SK-N-SH treated with all-trans-retinoic acid at 6 μM for 48 hours (cell line): ENCODE measurements at regions not wholly inside any gene's neighbourhood (a gene's known extent, or its start where the extent isn't known, plus 50 kb on each side); places are given as distances from the start of the nearest gene placed in this dataset.

Experiments used
- ATAC-seq: fragments of 200-7000 bp; cut with Tn5 transposase; 3 replicates; pipeline ENCODE4 v1.9.1; 2020; ENCODE audit warnings: mild to moderate bottlenecking, moderate library complexity
- BACH2 ChIP-seq: fragments of 250-450 bp; sonication (Bioruptor Pico); IDR thresholded peaks from 2 replicates; pipeline ENCODE4 v1.9.0; 2021; ENCODE audit warnings: mild to moderate bottlenecking, borderline replicate concordance
- CSDC2 ChIP-seq: fragments of 250-450 bp; sonication (Bioruptor Pico); IDR thresholded peaks from 2 replicates; pipeline ENCODE4 v1.5.0; 2020; ENCODE audit warnings: mild to moderate bottlenecking, moderate library complexity
- ISL1 ChIP-seq: fragments of 250-450 bp; sonication (Bioruptor Pico); IDR thresholded peaks from 2 replicates; pipeline ENCODE4 v2.1.2; 2022; ENCODE audit warnings: mild to moderate bottlenecking, moderate library complexity
- OSR1 ChIP-seq: fragments of 250-450 bp; sonication (Bioruptor Pico); IDR thresholded peaks from 2 replicates; pipeline ENCODE4 v1.8.0; 2022; ENCODE audit warnings: moderate library complexity, mild to moderate bottlenecking, inconsistent platforms
- RARB ChIP-seq: fragments of 250-450 bp; sonication (Bioruptor Pico); IDR thresholded peaks from 2 replicates; pipeline ENCODE4 v1.8.0; 2021; ENCODE audit warnings: mild to moderate bottlenecking, moderate library complexity
- TCF4 ChIP-seq: fragments of 250-450 bp; sonication (Bioruptor Pico); IDR thresholded peaks from 2 replicates; pipeline ENCODE4 v1.8.0; 2021; ENCODE audit warnings: mild to moderate bottlenecking, moderate library complexity, borderline replicate concordance
- TOX ChIP-seq: fragments of 250-450 bp; sonication (Bioruptor Pico); IDR thresholded peaks from 2 replicates; pipeline ENCODE4 v1.8.0; 2021; ENCODE audit warnings: mild to moderate bottlenecking, moderate library complexity, borderline replicate concordance
- ZC3H10 ChIP-seq: fragments of 250-450 bp; sonication (Bioruptor Pico); IDR thresholded peaks from 2 replicates; pipeline ENCODE4 v1.5.1; 2021; ENCODE audit warnings: mild to moderate bottlenecking, moderate library complexity
- ZFP3 ChIP-seq: fragments of 250-450 bp; sonication (Bioruptor Pico); IDR thresholded peaks from 2 replicates; pipeline ENCODE4 v1.5.0; 2020; ENCODE audit warnings: mild to moderate bottlenecking, moderate library complexity
- ZFP30 ChIP-seq: fragments of 450-650 bp; formaldehyde crosslinking; IDR thresholded peaks from 2 replicates; pipeline ENCODE4 v1.5.0; 2022; ENCODE audit warnings: mild to moderate bottlenecking, moderate library complexity
- ZNF565 ChIP-seq: fragments of 450-650 bp; formaldehyde crosslinking; conservative IDR thresholded peaks from 2 replicates; pipeline ENCODE4 v1.5.0; 2020; ENCODE audit warnings: low read depth, mild to moderate bottlenecking, moderate library complexity
- TF ChIP-seq, protein P1 (sequence below): fragments of 250-450 bp; sonication (Bioruptor Pico); IDR thresholded peaks from 2 replicates; pipeline ENCODE4 v1.8.0; 2020; ENCODE audit warnings: mild to moderate bottlenecking, moderate library complexity, borderline replicate concordance
- TF ChIP-seq, protein P2 (sequence below): fragments of 250-450 bp; sonication (Bioruptor Pico); IDR thresholded peaks from 2 replicates; pipeline ENCODE4 v1.5.0; 2020; ENCODE audit warnings: mild to moderate bottlenecking, moderate library complexity
- TF ChIP-seq, protein P3 (sequence below): fragments of 250-450 bp; sonication (Bioruptor Pico); IDR thresholded peaks from 2 replicates; pipeline ENCODE4 v1.5.1; 2020; ENCODE audit warnings: low read depth, mild to moderate bottlenecking, moderate library complexity
- TF ChIP-seq, protein P4 (sequence below): fragments of 250-450 bp; sonication (Bioruptor Pico); IDR thresholded peaks from 2 replicates; pipeline ENCODE4 v1.5.1; 2021; ENCODE audit warnings: mild to moderate bottlenecking, moderate library complexity

DNA sequence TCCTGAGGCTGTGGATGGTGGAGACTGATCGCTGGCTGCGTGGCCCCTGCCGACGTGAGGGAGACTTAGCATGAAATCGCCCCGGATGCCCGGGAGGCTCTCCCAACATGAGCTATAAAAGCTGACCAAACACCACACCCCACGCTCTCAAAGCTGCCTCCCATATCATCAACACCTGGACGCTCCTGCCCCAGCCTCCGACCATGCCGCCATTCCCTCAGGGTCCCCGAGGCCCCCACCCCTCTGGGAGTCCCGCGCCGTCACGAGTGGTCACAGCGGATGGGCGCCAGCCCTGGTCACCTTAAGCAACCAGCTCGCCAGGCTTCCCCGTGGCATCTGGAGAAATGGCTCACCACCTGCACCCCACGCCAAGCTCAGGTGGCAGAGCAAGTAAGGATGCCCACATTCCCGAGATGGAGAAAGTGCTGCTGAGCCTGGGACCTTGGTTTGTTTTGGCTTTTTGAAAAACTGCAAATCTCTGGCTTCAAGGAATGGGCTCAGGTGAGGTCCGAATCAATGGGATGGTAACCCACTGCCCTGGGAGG lies 196.0 kb downstream of the MED10 start:
- ATAC-seq = no peak

DNA sequence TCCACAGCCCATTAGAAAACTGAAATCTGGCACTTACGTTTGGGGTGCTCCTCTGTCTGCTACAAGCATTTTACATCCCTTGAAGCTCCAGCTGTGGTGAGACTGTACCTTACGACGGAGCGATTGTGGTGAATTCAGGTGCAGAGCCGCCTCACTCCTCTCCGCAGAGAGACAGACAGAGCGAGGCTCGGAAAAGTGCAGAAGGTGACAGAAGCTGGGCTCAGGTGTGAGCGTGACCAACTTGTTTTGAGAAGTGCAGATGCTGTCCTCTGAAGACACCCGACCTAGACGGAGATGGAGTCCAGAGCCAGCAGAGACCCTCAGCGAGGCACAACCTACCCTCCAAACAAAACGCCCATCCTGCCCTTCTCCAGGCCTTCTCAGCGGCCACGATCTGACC lies 196.5 kb downstream of the MED10 start:
- TF ChIP-seq ISL1 (CRISPR knock-in tag) (no peak), ZNF565 (CRISPR knock-in tag) (no peak), ZFP3 (CRISPR knock-in tag) (no peak), ZC3H10 (no peak)
- TF ChIP-seq, all 23 proteins: peak for 0
- ATAC-seq = no peak

More for the DNA sequence above, 196.0 kb downstream of the MED10 start:
- TF ChIP-seq, protein P1, sequence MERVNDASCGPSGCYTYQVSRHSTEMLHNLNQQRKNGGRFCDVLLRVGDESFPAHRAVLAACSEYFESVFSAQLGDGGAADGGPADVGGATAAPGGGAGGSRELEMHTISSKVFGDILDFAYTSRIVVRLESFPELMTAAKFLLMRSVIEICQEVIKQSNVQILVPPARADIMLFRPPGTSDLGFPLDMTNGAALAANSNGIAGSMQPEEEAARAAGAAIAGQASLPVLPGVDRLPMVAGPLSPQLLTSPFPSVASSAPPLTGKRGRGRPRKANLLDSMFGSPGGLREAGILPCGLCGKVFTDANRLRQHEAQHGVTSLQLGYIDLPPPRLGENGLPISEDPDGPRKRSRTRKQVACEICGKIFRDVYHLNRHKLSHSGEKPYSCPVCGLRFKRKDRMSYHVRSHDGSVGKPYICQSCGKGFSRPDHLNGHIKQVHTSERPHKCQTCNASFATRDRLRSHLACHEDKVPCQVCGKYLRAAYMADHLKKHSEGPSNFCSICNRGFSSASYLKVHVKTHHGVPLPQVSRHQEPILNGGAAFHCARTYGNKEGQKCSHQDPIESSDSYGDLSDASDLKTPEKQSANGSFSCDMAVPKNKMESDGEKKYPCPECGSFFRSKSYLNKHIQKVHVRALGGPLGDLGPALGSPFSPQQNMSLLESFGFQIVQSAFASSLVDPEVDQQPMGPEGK (CRISPR knock-in tag) = no peak
- TF ChIP-seq ZFP3 (CRISPR knock-in tag) = no peak
- no peak for TF ChIP-seq OSR1 (CRISPR knock-in tag)
- TF ChIP-seq ZFP30 (CRISPR knock-in tag) = no peak
- TF ChIP-seq CSDC2 (CRISPR knock-in tag) = no peak
- TF ChIP-seq, protein P2, sequence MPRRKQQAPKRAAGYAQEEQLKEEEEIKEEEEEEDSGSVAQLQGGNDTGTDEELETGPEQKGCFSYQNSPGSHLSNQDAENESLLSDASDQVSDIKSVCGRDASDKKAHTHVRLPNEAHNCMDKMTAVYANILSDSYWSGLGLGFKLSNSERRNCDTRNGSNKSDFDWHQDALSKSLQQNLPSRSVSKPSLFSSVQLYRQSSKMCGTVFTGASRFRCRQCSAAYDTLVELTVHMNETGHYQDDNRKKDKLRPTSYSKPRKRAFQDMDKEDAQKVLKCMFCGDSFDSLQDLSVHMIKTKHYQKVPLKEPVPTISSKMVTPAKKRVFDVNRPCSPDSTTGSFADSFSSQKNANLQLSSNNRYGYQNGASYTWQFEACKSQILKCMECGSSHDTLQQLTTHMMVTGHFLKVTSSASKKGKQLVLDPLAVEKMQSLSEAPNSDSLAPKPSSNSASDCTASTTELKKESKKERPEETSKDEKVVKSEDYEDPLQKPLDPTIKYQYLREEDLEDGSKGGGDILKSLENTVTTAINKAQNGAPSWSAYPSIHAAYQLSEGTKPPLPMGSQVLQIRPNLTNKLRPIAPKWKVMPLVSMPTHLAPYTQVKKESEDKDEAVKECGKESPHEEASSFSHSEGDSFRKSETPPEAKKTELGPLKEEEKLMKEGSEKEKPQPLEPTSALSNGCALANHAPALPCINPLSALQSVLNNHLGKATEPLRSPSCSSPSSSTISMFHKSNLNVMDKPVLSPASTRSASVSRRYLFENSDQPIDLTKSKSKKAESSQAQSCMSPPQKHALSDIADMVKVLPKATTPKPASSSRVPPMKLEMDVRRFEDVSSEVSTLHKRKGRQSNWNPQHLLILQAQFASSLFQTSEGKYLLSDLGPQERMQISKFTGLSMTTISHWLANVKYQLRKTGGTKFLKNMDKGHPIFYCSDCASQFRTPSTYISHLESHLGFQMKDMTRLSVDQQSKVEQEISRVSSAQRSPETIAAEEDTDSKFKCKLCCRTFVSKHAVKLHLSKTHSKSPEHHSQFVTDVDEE (CRISPR knock-in tag) = no peak
- no peak for TF ChIP-seq ZC3H10
- no peak for TF ChIP-seq BACH2
- TF ChIP-seq, protein P3, sequence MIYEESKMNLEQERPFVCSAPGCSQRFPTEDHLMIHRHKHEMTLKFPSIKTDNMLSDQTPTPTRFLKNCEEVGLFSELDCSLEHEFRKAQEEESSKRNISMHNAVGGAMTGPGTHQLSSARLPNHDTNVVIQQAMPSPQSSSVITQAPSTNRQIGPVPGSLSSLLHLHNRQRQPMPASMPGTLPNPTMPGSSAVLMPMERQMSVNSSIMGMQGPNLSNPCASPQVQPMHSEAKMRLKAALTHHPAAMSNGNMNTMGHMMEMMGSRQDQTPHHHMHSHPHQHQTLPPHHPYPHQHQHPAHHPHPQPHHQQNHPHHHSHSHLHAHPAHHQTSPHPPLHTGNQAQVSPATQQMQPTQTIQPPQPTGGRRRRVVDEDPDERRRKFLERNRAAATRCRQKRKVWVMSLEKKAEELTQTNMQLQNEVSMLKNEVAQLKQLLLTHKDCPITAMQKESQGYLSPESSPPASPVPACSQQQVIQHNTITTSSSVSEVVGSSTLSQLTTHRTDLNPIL (CRISPR knock-in tag) = no peak
- no peak for TF ChIP-seq TOX (CRISPR knock-in tag)
- no peak for TF ChIP-seq RARB (CRISPR knock-in tag)

DNA sequence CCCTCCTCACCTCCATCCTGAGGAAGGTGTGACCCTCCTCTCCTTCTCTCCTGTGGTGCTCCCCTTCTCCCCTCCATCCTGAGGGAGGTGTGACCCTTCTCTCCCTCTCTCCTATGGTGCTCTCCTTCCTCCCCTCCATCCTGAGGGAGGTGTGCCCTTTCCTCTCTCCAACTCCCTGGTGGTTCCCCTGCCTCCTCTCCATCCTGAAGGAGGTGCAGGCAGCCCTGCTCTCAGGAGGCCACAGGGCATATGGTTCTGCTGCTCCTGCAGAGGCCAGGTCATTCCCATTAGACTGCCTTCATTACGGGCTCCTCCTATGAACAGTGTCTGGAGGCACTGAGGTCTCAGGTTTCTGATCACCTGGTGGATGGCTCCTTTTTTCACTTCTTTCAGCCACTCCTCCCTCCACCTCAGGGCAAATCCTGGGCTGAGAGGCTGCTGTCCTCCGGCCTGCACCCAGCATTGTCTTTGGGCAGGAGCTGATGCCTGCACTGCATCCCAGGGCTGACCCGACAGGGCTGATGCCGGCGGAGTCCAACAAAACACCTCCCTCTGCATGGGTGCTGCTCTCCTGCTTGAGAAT lies 197.1 kb downstream of the MED10 start:
- TF ChIP-seq, protein P3 (CRISPR knock-in tag) = no peak
- TF ChIP-seq CSDC2 (CRISPR knock-in tag) (no peak), TCF4 (CRISPR knock-in tag) (no peak), TOX (CRISPR knock-in tag) (no peak), ZFP30 (CRISPR knock-in tag) (no peak)
- TF ChIP-seq, protein P4, sequence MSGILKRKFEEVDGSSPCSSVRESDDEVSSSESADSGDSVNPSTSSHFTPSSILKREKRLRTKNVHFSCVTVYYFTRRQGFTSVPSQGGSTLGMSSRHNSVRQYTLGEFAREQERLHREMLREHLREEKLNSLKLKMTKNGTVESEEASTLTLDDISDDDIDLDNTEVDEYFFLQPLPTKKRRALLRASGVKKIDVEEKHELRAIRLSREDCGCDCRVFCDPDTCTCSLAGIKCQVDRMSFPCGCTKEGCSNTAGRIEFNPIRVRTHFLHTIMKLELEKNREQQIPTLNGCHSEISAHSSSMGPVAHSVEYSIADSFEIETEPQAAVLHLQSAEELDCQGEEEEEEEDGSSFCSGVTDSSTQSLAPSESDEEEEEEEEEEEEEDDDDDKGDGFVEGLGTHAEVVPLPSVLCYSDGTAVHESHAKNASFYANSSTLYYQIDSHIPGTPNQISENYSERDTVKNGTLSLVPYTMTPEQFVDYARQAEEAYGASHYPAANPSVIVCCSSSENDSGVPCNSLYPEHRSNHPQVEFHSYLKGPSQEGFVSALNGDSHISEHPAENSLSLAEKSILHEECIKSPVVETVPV (CRISPR knock-in tag) = no peak
- TF ChIP-seq, protein P2 (CRISPR knock-in tag) = no peak
- ATAC-seq = no peak
